ENCODE measurements at regions not wholly inside any gene's neighbourhood (a gene's known extent, or its start where the extent isn't known, plus 50 kb on each side); places are given as distances from the start of the nearest gene placed in this dataset.
"Not testable (repeated sequence)": the region's sequence is repeated elsewhere in the genome, so short reads cannot be mapped to it uniquely, and the experiment has no call there.

- DNase-seq, result no peak
These were observed 373.5 kb upstream of the TRPC7 start for GRCh38 chr5:136738829-136739228.

DNA sequence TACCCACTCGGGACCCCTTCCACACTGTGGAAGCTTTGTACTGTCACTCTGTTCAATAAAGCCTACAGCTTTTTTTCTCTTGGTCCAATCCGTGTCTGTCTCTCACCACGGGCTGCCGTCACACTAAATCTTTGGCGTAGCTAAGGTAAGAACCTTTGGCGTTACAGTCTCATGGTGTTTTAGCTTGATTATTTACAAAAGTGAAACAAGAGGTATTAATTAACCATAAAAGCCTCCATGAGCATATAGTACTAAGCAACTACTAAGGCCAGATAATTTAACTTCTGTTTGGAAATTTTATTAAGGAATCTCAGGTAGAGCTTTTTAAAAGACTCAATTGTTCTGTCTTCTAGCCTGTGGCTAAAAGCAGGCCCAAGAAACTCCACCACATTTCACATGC lies 370.7 kb upstream of the TRPC7 start:
- DNase-seq, result no peak

- DNase-seq, result not testable (repeated sequence)
These were observed 370.3 kb upstream of the TRPC7 start for GRCh38 chr5:136735611-136736010.

- DNase-seq, result no peak
These were observed 369.3 kb upstream of the TRPC7 start for GRCh38 chr5:136734628-136735027.

GRCh38 chr5:136732751-136733150 lies 367.4 kb upstream of the TRPC7 start:
- no peak for DNase-seq

DNA sequence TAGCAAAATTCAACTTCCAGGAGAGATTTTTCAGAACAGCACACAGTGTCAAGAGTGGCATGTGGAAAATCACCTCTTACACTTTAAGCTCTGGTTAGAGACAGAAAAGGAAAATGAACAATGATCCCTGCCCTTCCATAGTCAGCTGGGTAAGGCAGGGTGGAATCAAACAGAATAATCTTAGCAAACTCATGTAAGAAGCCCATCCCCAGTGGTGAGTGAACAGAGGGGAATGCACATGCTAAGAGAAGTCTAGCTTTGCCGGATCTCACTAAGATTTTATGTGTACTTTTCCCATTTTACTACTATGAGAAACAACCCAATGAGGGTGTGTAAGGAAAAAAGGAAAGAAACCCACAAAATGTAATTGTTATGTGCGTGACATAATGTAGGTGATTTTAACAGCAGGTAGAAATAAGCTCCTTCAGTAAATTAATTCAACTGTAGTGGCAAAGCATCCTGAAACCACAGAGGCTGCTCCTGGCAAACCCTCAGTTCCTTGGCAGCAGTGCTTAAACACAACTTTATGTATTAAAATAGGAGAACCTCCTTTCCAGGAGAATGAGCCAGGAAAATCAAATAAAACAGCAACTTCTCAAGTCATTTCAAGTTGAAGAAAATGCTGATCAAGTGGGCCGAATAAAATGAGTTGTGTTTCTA lies 366.0 kb upstream of the TRPC7 start:
- DNase-seq, result no peak

GRCh38 chr5:136730426-136730825 lies 365.1 kb upstream of the TRPC7 start:
- DNase-seq, result no peak

GRCh38 chr5:136729901-136730355 lies 364.6 kb upstream of the TRPC7 start:
- DNase-seq, result no peak

DNA sequence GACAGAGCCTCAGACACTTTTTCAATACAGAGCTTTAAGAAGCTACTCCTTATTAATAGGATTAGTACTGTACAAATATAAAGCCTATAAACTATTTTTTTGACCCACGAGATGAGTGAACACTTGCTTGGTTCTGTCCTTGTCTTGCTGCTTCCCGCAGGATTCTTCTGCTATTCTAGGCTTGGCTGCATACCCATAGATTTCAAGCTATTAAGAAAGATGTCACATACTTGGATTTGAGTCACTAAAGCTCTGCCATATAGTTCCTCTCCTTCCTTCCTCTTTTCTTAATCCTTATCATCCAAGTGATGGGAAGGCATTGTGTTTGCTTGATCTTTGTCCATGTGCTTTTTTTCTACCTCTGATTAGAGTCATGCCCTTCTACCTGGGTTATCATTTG lies 361.2 kb upstream of the TRPC7 start:
- no peak for DNase-seq

- no peak for DNase-seq
These were observed 358.8 kb upstream of the TRPC7 start for GRCh38 chr5:136724161-136724560.

GRCh38 chr5:136722581-136722980 lies 357.2 kb upstream of the TRPC7 start:
- no peak for DNase-seq

DNA sequence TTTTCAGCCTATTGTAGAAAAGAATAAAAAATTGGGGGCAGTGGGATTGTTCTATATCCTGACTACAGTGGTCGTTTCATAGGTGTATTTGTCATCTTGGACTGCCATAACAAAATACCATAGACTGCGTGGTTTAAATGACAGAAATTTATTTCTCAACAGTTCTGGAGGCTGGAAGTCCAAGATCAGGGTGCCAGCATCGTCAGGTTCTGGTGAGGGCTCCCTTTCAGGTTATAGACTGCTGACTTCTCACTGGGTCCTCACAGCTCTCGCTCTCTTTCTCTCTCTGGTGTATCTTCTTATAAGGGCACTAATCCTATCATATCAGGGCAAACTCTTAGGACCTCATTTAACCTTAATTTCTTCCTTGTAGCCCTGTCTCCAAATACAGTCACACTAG lies 356.7 kb upstream of the TRPC7 start:
- no peak for DNase-seq

DNA sequence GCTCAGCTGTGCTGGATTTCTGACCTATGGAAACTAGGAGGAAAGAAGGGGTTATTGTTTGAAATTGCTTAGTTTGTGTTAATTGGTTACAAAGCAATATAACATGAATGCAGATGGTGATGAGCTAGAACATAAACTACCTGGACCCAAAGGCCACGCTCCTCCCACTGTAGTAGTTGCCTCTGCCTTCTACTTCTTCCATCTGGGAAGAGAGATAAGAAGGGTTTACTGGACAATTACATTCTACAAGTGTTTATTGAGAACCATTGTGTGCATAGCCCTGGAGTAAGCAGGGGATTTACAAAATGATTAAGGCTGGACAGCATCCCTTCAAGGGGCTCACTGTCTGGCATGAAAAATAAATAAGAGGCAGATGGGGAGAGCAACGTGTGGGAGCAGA lies 355.3 kb upstream of the TRPC7 start:
- no peak for DNase-seq

- DNase-seq, result no peak
These were observed 352.6 kb upstream of the TRPC7 start for GRCh38 chr5:136717917-136718316.

GRCh38 chr5:136714286-136714685 lies 348.9 kb upstream of the TRPC7 start:
- no peak for DNase-seq

- DNase-seq, result no peak
These were observed 347.3 kb upstream of the TRPC7 start for GRCh38 chr5:136712628-136713027.

GRCh38 chr5:136710834-136711233 lies 345.5 kb upstream of the TRPC7 start:
- no peak for DNase-seq

DNA sequence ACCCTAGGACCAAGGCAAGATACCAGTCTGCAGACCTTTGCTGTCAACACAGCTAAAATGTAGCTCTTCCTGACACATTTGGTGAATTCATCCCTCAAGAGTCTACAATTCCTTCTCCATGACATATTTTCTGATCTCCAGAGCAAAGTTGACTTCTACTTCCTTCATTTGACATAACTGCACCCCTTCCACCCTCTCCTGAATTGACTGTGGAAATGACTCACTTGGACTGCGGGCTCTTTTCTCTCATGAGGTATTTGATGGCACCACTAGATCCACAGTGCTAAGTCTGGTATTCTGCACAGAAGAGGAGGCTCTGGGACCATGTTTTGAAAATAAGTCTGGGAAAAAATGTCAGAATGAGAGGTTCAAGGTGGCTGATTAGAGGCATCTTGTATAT lies 338.4 kb upstream of the TRPC7 start:
- DNase-seq, result no peak

GRCh38 chr5:136703036-136703435 lies 337.7 kb upstream of the TRPC7 start:
- no peak for DNase-seq

DNA sequence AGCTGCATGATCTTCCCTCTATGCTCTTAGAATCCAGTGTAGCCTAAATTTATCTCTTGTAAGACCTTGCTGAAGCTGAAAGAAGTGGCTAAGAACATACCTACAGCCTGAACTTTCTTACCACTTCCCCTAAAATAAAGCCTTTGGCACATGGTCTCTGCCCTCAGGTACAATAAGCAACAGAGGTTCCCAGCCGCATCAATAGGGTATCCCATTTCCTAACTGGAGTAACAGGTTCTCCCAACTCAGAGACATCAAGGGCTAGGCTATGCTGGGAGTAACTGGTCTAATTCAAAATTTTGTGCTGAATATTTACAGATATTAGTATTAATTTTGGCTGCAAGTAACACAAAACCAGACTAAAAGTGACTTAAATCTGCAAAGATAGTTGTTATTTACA lies 335.8 kb upstream of the TRPC7 start:
- no peak for DNase-seq

GRCh38 chr5:136699651-136700050 lies 334.3 kb upstream of the TRPC7 start:
- DNase-seq, result peak; percentile 7 to 9

- DNase-seq, result no peak
These were observed 333.6 kb upstream of the TRPC7 start for GRCh38 chr5:136698970-136699369.

- no peak for DNase-seq
These were observed 328.9 kb upstream of the TRPC7 start for GRCh38 chr5:136694258-136694657.

DNA sequence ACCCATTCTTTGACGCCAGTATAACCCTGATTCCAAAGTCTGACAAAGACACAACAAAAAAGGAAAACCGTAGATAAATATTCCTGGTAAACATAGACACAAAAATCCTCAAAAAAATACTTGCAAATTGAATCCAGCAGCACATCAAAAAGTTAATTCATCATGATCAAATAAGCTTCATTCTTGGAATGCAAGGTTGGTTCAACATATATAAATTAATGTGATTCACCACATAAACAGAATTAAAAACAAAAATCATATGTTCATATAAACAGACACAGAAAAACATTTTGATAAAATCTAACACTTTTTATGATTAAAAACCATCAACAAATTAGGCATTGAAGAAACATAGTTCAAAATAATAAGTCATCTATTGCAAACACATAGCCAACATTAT lies 324.2 kb upstream of the TRPC7 start:
- no peak for DNase-seq

DNA sequence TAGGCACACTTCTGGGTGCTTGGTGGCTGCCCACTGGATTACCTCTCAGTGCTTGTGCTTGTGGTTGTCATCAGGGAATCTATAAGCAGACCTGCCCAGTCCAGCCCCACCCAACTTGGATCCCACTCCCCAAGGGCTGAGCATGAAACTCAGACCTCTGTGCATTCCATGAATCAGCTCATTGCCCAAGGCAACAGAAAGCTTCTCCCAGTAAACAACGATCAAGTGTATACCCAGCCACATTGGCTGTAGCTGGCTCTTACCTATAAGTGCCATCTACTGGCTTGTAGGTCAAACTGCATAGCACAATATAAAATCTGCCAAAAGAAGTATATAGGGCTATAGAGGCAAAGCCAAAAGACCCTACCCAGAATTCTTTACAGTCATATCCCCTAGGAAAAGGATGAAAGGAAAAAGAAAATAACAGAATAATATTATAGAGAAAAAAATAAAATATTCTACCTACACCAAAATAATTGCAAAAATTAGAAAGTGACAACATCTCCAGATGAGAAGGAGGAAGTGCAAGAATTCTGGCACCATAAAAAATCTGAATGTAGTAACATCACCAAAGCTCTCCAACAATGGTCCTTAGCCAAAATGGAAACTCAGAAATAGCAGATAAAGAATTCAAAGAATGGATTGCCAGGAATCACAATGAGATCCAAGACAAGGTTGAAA lies 321.0 kb upstream of the TRPC7 start:
- peak; percentile 1 to 10 for DNase-seq

All from AML-193 (cell line).